Vagina (tissue), 2 donors: ENCODE measurements at regions not wholly inside any gene's neighbourhood (a gene's known extent, or its start where the extent isn't known, plus 50 kb on each side); places are given as distances from the start of the nearest gene placed in this dataset.

Experiments
- DNase-seq, 2 donors: peaks; one replicate each; pipeline ENCODE4 v3.0.0-alpha.2; 2017; ENCODE audit errors: extremely low spot score in 2 of 2
- H3K27ac ChIP-seq: fragments of 200-600 bp; sonication (generic); one replicate; pipeline ENCODE4 v1.5.1; 2019
- H3K27me3 ChIP-seq: fragments of 200-600 bp; sonication (generic); one replicate; pipeline ENCODE4 v1.5.1; 2019
- H3K36me3 ChIP-seq, 2 donors: fragments of 200-600 bp; sonication (generic); one replicate each; pipeline ENCODE4 v1.5.1; 2017 to 2019
- H3K4me1 ChIP-seq: fragments of 200-600 bp; sonication (generic); one replicate; pipeline ENCODE4 v1.5.1; 2019
- H3K4me3 ChIP-seq, 2 donors: fragments of 200-600 bp; sonication (generic); 1 replicate in 1 of 2; 2 replicates in 1 of 2; pipeline ENCODE4 v1.5.1; 2016 to 2019
- H3K9me3 ChIP-seq: fragments of 200-600 bp; sonication (generic); one replicate; pipeline ENCODE4 v1.5.1; 2019
- POLR2A ChIP-seq, 2 donors: fragments of 450-650 bp; IDR thresholded peaks; one replicate each; pipeline ENCODE4 v1.6.1; 2017; ENCODE audit warnings: antibody characterized with exemption in 2 of 2, mild to moderate bottlenecking in 2 of 2, moderate library complexity in 2 of 2
- POLR2AphosphoS5 ChIP-seq, 2 donors: sonication (generic); formaldehyde crosslinking; IDR thresholded peaks; one replicate each; pipeline ENCODE4 v1.9.0; 2017; ENCODE audit warnings: antibody characterized with exemption in 2 of 2, mild to moderate bottlenecking in 2 of 2, low read depth in 1 of 2; ENCODE audit not compliant: insufficient read depth in 1 of 2
- intact Hi-C: fragments of 100-400 bp; cut with DNase I; formaldehyde crosslinking; loops from one replicate; pipeline ENCODE4 v1.15.1; 2023
- TF ChIP-seq, protein P1 (sequence below), 3 experiments: fragments of 450-650 bp in 2 of 3; fragments of 200-600 bp in 1 of 3; sonication (generic) in 1 of 3; IDR thresholded peaks; one replicate each; pipeline ENCODE4 v1.5.1; 2017 to 2019; ENCODE audit warnings: antibody characterized with exemption in 3 of 3, mild to moderate bottlenecking in 2 of 3, moderate library complexity in 2 of 3

GRCh38 chr1:221416142-221416541, 325.7 kb downstream of the DUSP10 start:
- no peaks in the 10 kb centered on the region for H3K36me3 ChIP-seq
- H3K9me3 ChIP-seq: no peaks in the 10 kb centered on the region
- DNase-seq: no peak
- H3K4me3 ChIP-seq: no peak overlapping the region
- no peaks in the 10 kb centered on the region for H3K27me3 ChIP-seq
- H3K4me1 ChIP-seq: no peaks in the 10 kb centered on the region
- TF ChIP-seq POLR2AphosphoS5 (IDR thresholded peaks at IDR 0.05; ENCODE audit: insufficient read depth in 1 of 2, low read depth in 1 of 2) (no peak), POLR2A (IDR thresholded peaks at IDR 0.05) (no peak)
- TF ChIP-seq, protein P1, sequence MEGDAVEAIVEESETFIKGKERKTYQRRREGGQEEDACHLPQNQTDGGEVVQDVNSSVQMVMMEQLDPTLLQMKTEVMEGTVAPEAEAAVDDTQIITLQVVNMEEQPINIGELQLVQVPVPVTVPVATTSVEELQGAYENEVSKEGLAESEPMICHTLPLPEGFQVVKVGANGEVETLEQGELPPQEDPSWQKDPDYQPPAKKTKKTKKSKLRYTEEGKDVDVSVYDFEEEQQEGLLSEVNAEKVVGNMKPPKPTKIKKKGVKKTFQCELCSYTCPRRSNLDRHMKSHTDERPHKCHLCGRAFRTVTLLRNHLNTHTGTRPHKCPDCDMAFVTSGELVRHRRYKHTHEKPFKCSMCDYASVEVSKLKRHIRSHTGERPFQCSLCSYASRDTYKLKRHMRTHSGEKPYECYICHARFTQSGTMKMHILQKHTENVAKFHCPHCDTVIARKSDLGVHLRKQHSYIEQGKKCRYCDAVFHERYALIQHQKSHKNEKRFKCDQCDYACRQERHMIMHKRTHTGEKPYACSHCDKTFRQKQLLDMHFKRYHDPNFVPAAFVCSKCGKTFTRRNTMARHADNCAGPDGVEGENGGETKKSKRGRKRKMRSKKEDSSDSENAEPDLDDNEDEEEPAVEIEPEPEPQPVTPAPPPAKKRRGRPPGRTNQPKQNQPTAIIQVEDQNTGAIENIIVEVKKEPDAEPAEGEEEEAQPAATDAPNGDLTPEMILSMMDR (IDR thresholded peaks at IDR 0.05): no peak
- intact Hi-C loops: no loop called here
- H3K27ac ChIP-seq: no peak overlapping the region

GRCh38 chr1:221416723-221417122, 325.2 kb downstream of the DUSP10 start:
- no peak overlapping the region for H3K4me3 ChIP-seq
- H3K36me3 ChIP-seq: no peaks in the 10 kb centered on the region
- H3K9me3 ChIP-seq: no peaks in the 10 kb centered on the region
- intact Hi-C loops: no loop called here
- no peaks in the 10 kb centered on the region for H3K4me1 ChIP-seq
- TF ChIP-seq POLR2AphosphoS5 (IDR thresholded peaks at IDR 0.05; ENCODE audit: insufficient read depth in 1 of 2, low read depth in 1 of 2) (no peak), POLR2A (IDR thresholded peaks at IDR 0.05) (no peak)
- TF ChIP-seq, protein P1 (IDR thresholded peaks at IDR 0.05): no peak
- no peaks in the 10 kb centered on the region for H3K27me3 ChIP-seq
- no peak overlapping the region for H3K27ac ChIP-seq
- DNase-seq: no peak

DNA sequence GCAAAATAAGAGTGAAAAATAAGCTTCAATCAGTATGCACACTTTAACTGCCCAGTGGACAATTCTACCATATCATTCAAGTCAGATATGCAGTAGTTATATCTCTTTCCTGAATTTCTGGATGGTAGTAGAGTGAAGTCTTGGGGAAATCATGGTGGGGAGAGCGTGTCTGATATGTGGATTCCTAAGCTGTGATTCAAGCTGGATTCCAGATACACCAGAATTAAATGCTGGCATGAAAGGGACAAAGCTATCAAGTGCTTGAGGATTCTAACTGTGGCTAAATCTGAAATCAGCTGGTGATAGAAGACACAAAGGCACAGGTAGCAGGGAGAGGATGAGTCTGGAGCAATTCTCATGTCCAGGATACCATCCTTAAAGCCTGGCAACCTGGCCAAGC, 323.5 kb downstream of the DUSP10 start:
- no peak overlapping the region for H3K27ac ChIP-seq
- TF ChIP-seq, protein P1 (IDR thresholded peaks at IDR 0.05): no peak
- TF ChIP-seq POLR2AphosphoS5 (IDR thresholded peaks at IDR 0.05; ENCODE audit: insufficient read depth in 1 of 2, low read depth in 1 of 2) (no peak), POLR2A (IDR thresholded peaks at IDR 0.05) (no peak)
- H3K4me1 ChIP-seq: no peaks in the 10 kb centered on the region
- intact Hi-C loops: no loop called here
- no peak overlapping the region for H3K4me3 ChIP-seq
- no peaks in the 10 kb centered on the region for H3K9me3 ChIP-seq
- no peaks in the 10 kb centered on the region for H3K36me3 ChIP-seq
- DNase-seq: no peak
- no peaks in the 10 kb centered on the region for H3K27me3 ChIP-seq

GRCh38 chr1:221419513-221420095, 322.3 kb downstream of the DUSP10 start:
- H3K4me3 ChIP-seq: no peak overlapping the region
- no peaks in the 10 kb centered on the region for H3K27me3 ChIP-seq
- no peaks in the 10 kb centered on the region for H3K36me3 ChIP-seq
- TF ChIP-seq POLR2AphosphoS5 (IDR thresholded peaks at IDR 0.05; ENCODE audit: insufficient read depth in 1 of 2, low read depth in 1 of 2): peak in 1 of 2 donors; percentile 46
- TF ChIP-seq, protein P1 (IDR thresholded peaks at IDR 0.05): no peak
- no peaks in the 10 kb centered on the region for H3K4me1 ChIP-seq
- no peak overlapping the region for H3K27ac ChIP-seq
- DNase-seq: no peak
- no peaks in the 10 kb centered on the region for H3K9me3 ChIP-seq
- intact Hi-C loops: no loop called here

DNA sequence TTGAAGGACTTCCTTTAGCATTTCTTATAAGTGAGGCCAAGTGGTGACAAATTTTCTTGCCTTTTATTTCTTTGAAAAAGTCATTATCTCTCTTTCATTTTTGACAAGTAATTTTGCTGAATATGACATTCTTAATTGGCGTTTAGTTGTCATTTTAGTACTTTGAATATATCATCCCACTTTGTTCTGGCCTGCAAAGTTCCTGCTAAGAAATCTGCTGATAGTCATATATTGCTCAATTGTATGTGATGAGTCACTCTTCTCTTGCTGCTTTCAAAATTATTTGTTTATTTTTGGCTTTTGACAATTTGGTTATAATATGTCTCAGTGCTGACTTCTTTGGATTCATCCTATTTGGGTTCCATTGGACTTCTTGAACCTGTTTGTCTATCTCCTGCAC, 312.6 kb downstream of the DUSP10 start:
- H3K27ac ChIP-seq: no peak overlapping the region
- TF ChIP-seq POLR2A (IDR thresholded peaks at IDR 0.05): no peak
- TF ChIP-seq POLR2AphosphoS5 (IDR thresholded peaks at IDR 0.05; ENCODE audit: insufficient read depth in 1 of 2, low read depth in 1 of 2): no peak
- TF ChIP-seq, protein P1 (IDR thresholded peaks at IDR 0.05): no peak
- intact Hi-C loops: no loop called here
- H3K27me3 ChIP-seq: no peaks in the 10 kb centered on the region
- H3K9me3 ChIP-seq: no peaks in the 10 kb centered on the region
- no peak overlapping the region for H3K4me3 ChIP-seq
- no peaks in the 10 kb centered on the region for H3K4me1 ChIP-seq
- DNase-seq: no peak
- H3K36me3 ChIP-seq: no peaks in the 10 kb centered on the region
